HCT116 (cell line): ENCODE measurements at regions not wholly inside any gene's neighbourhood (a gene's known extent, or its start where the extent isn't known, plus 50 kb on each side); places are given as distances from the start of the nearest gene placed in this dataset.

ENCODE experiments used
- ATAC-seq: fragments of 200-7000 bp; cut with Tn5 transposase; 2 replicates; pipeline ENCODE4 v1.9.1; 2020; ENCODE audit warnings: mild to moderate bottlenecking, moderate library complexity
- BruUV-seq: library from RNA; stranded (reverse); fragments of 400-500 nt; replicated peaks from 2 replicates; lab custom pipeline; 2021; lab: Mats Ljungman, UMichigan
- CTCF ChIA-PET: fragments of 300-600 bp; sonication (Branson Sonifier 250); formaldehyde crosslinking; loops from one replicate; lab custom pipeline; 2021; ENCODE audit warnings: antibody characterized with exemption; lab: Charles Lee
- POLR2A ChIA-PET: fragments of 300-600, 350-600 bp; sonication (Branson Sonifier 250); formaldehyde crosslinking; loops from one replicate; lab custom pipeline; 2021; ENCODE audit warnings: antibody characterized with exemption; lab: Charles Lee
- RAD21 ChIA-PET, 2 experiments: fragments of 300-600 bp; sonication (Branson Sonifier 250); formaldehyde crosslinking; loops; one replicate each; lab custom pipeline; 2023; ENCODE audit warnings: low total read pairs in 2 of 2; ENCODE audit not compliant: uncharacterized antibody in 2 of 2, unreplicated experiment in 2 of 2, low non-redundant PET in 1 of 2; lab: Charles Lee
- DNase-seq: peaks from one replicate; pipeline ENCODE4 v3.0.0-alpha.2; 2010; ENCODE audit warnings: low read depth, low spot score
- H2AFZ ChIP-seq: fragments of 200-600 bp; shearing (Covaris generic), sonication (generic); 2 replicates; pipeline ENCODE4 v1.6.1; 2017; ENCODE audit warnings: low read depth, mixed run types, mixed read lengths, antibody characterized with exemption, low read length; ENCODE audit not compliant: poor library complexity, severe bottlenecking
- H3K27ac ChIP-seq: 2 replicates; pipeline ENCODE4 v1.5.1; 2012; ENCODE audit warnings: low read depth, low read length
- H3K27me3 ChIP-seq: fragments of 200-600 bp; sonication (generic); 2 replicates; pipeline ENCODE4 v1.6.1; 2016; ENCODE audit warnings: mixed run types, low read length, mixed read lengths; ENCODE audit not compliant: insufficient read depth
- H3K36me3 ChIP-seq, 2 experiments: fragments of 200-500 bp in 1 of 2; fragments of 200-600 bp in 1 of 2; sonication (Bioruptor generic) in 1 of 2; sonication (generic) in 1 of 2; 2 replicates each; pipeline versions ENCODE4 v1.5.1 to v1.6.1; 2014 to 2016; ENCODE audit warnings: low read length in 2 of 2, inconsistent platforms in 1 of 2, mixed read lengths in 1 of 2, mixed run types in 1 of 2; ENCODE audit not compliant: insufficient read depth in 2 of 2, control insufficient read depth in 1 of 2
- H3K4me1 ChIP-seq, 2 experiments: fragments of 200-600 bp in 1 of 2; sonication (generic) in 1 of 2; 2 replicates each; pipeline versions ENCODE4 v1.5.1 to v1.6.1; 2012 to 2017; ENCODE audit warnings: low read length in 2 of 2, inconsistent platforms in 1 of 2, mild to moderate bottlenecking in 1 of 2, mixed read lengths in 1 of 2, mixed run types in 1 of 2, moderate library complexity in 1 of 2; ENCODE audit not compliant: insufficient read depth in 2 of 2, control insufficient read depth in 1 of 2
- H3K4me2 ChIP-seq: fragments of 200-600 bp; sonication (generic); 2 replicates; pipeline ENCODE4 v1.6.1; 2017; ENCODE audit warnings: mixed run types, low read length, mixed read lengths
- H3K4me3 ChIP-seq, 2 experiments: fragments of 200-600 bp in 1 of 2; sonication (generic) in 1 of 2; replicated peaks in 1 of 2; 2 replicates each; pipeline ENCODE4 v1.5.1; 2011 to 2016; ENCODE audit warnings: low read length in 2 of 2, control low read depth in 1 of 2, low read depth in 1 of 2, mild to moderate bottlenecking in 1 of 2, mixed read lengths in 1 of 2, mixed run types in 1 of 2
- H3K79me2 ChIP-seq: fragments of 200-600 bp; sonication (generic); 2 replicates; pipeline ENCODE4 v1.6.1; 2017; ENCODE audit warnings: mild to moderate bottlenecking, mixed run types, low read length, moderate library complexity, mixed read lengths; ENCODE audit not compliant: insufficient read depth
- H3K9ac ChIP-seq: fragments of 200-600 bp; sonication (generic); 2 replicates; pipeline ENCODE4 v1.6.1; 2016; ENCODE audit warnings: low read length, mixed read lengths
- H3K9me2 ChIP-seq: fragments of 200-600 bp; sonication (generic), shearing (Covaris generic); 2 replicates; pipeline ENCODE4 v1.6.1; 2017; ENCODE audit warnings: mixed run types, mild to moderate bottlenecking, moderate library complexity; ENCODE audit not compliant: insufficient read depth
- H3K9me3 ChIP-seq, 2 experiments: fragments of 200-500 bp in 1 of 2; fragments of 200-600 bp in 1 of 2; sonication (Bioruptor generic) in 1 of 2; sonication (generic) in 1 of 2; 2 replicates each; pipeline ENCODE4 v1.6.1; 2014 to 2017; ENCODE audit warnings: low read length in 2 of 2, mixed read lengths in 2 of 2, inconsistent platforms in 1 of 2, low read depth in 1 of 2, mild to moderate bottlenecking in 1 of 2, mixed run types in 1 of 2, moderate library complexity in 1 of 2; ENCODE audit not compliant: control insufficient read depth in 1 of 2, insufficient read depth in 1 of 2
- H4K20me1 ChIP-seq: fragments of 200-600 bp; sonication (generic), shearing (Covaris generic); 2 replicates; pipeline ENCODE4 v1.6.1; 2017; ENCODE audit warnings: mixed run types, mild to moderate bottlenecking, moderate library complexity; ENCODE audit not compliant: insufficient read depth
- CBX3 ChIP-seq: IDR thresholded peaks from 2 replicates; pipeline ENCODE4 v1.6.1; 2012; ENCODE audit warnings: low read depth
- CEBPB ChIP-seq: IDR thresholded peaks from 2 replicates; pipeline ENCODE4 v1.6.1; 2012; ENCODE audit warnings: low read depth
- CTCF ChIP-seq, 3 experiments: fragments of 200-600 bp in 1 of 3; sonication (generic) in 1 of 3; IDR thresholded peaks in 2 of 3; conservative IDR thresholded peaks in 1 of 3; 2 replicates each; pipeline ENCODE4 v1.5.1; 2012 to 2017; ENCODE audit warnings: low read depth in 2 of 3, low read length in 2 of 3, antibody characterized with exemption in 1 of 3, borderline replicate concordance in 1 of 3, control low read depth in 1 of 3, mild to moderate bottlenecking in 1 of 3, mixed read lengths in 1 of 3, mixed run types in 1 of 3, moderate library complexity in 1 of 3; ENCODE audit not compliant: insufficient read depth in 1 of 3
- MAX ChIP-seq: IDR thresholded peaks from 2 replicates; pipeline ENCODE4 v1.6.1; 2012
- RAD21 ChIP-seq: IDR thresholded peaks from 2 replicates; pipeline ENCODE4 v1.6.1; 2012; ENCODE audit warnings: low read depth, mild to moderate bottlenecking
- SIN3A ChIP-seq: IDR thresholded peaks from 2 replicates; pipeline ENCODE4 v1.6.1; 2012; ENCODE audit warnings: low read depth
- ZFX ChIP-seq: fragments of 450-650 bp; IDR thresholded peaks from 2 replicates; pipeline ENCODE4 v1.6.1; 2017
- intact Hi-C: fragments of 100-400 bp; cut with micrococcal nuclease; formaldehyde crosslinking; loops from 2 replicates; pipeline ENCODE4 v1.10.0; 2022
- TF ChIP-seq, protein P1 (sequence below): IDR thresholded peaks from 2 replicates; pipeline ENCODE4 v1.6.1; 2011; ENCODE audit warnings: mild to moderate bottlenecking, low read length, moderate library complexity; ENCODE audit not compliant: insufficient replicate concordance; ENCODE audit errors: extremely low read depth
- TF ChIP-seq, protein P2 (sequence below): IDR thresholded peaks from 2 replicates; pipeline ENCODE4 v1.6.1; 2012; ENCODE audit warnings: low read depth

- TF ChIP-seq CTCF (IDR thresholded peaks at IDR 0.05 in 2 of 3, conservative IDR thresholded peaks at IDR 0.05 in 1 of 3; ENCODE audit: borderline replicate concordance in 1 of 3, insufficient read depth in 1 of 3, low read depth in 2 of 3, low read length in 2 of 3) = no peak
- no peak for TF ChIP-seq MAX
- TF ChIP-seq CBX3 = no peak
- TF ChIP-seq CEBPB = no peak
- TF ChIP-seq ZFX = no peak
- no peak for TF ChIP-seq SIN3A
- TF ChIP-seq, protein P1, sequence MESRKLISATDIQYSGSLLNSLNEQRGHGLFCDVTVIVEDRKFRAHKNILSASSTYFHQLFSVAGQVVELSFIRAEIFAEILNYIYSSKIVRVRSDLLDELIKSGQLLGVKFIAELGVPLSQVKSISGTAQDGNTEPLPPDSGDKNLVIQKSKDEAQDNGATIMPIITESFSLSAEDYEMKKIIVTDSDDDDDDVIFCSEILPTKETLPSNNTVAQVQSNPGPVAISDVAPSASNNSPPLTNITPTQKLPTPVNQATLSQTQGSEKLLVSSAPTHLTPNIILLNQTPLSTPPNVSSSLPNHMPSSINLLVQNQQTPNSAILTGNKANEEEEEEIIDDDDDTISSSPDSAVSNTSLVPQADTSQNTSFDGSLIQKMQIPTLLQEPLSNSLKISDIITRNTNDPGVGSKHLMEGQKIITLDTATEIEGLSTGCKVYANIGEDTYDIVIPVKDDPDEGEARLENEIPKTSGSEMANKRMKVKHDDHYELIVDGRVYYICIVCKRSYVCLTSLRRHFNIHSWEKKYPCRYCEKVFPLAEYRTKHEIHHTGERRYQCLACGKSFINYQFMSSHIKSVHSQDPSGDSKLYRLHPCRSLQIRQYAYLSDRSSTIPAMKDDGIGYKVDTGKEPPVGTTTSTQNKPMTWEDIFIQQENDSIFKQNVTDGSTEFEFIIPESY = no peak
- TF ChIP-seq, protein P2, sequence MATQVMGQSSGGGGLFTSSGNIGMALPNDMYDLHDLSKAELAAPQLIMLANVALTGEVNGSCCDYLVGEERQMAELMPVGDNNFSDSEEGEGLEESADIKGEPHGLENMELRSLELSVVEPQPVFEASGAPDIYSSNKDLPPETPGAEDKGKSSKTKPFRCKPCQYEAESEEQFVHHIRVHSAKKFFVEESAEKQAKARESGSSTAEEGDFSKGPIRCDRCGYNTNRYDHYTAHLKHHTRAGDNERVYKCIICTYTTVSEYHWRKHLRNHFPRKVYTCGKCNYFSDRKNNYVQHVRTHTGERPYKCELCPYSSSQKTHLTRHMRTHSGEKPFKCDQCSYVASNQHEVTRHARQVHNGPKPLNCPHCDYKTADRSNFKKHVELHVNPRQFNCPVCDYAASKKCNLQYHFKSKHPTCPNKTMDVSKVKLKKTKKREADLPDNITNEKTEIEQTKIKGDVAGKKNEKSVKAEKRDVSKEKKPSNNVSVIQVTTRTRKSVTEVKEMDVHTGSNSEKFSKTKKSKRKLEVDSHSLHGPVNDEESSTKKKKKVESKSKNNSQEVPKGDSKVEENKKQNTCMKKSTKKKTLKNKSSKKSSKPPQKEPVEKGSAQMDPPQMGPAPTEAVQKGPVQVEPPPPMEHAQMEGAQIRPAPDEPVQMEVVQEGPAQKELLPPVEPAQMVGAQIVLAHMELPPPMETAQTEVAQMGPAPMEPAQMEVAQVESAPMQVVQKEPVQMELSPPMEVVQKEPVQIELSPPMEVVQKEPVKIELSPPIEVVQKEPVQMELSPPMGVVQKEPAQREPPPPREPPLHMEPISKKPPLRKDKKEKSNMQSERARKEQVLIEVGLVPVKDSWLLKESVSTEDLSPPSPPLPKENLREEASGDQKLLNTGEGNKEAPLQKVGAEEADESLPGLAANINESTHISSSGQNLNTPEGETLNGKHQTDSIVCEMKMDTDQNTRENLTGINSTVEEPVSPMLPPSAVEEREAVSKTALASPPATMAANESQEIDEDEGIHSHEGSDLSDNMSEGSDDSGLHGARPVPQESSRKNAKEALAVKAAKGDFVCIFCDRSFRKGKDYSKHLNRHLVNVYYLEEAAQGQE = no peak
- TF ChIP-seq RAD21 = no peak
- POLR2A ChIA-PET = no interaction called here
Measured at GRCh38 chr14:84017495-84017894, 1512.4 kb upstream of the FLRT2 start.

More at GRCh38 chr14:84017495-84017894, 1512.4 kb upstream of the FLRT2 start:
- ATAC-seq = no peak
- ChIA-PET CTCF (no interaction called here), RAD21 (no interaction called here)
- H3K4me2 ChIP-seq = no peak overlapping the region
- H2AFZ ChIP-seq = no peak overlapping the region
- no peaks in the 10 kb centered on the region for H3K36me3 ChIP-seq
- H3K9me2 ChIP-seq = no peaks in the 10 kb centered on the region
- no peak for DNase-seq
- H3K27ac ChIP-seq = no peak overlapping the region
- intact Hi-C loops = no loop called here
- no peaks in the 10 kb centered on the region for H3K79me2 ChIP-seq
- no peaks in the 10 kb centered on the region for H4K20me1 ChIP-seq
- H3K4me3 ChIP-seq = no peak overlapping the region
- H3K9ac ChIP-seq = no peak overlapping the region
- H3K27me3 ChIP-seq = no peaks in the 10 kb centered on the region
- no peaks in the 10 kb centered on the region for H3K4me1 ChIP-seq
- H3K9me3 ChIP-seq = peaks cover 10 to 28% of the 10 kb centered on the region in 2 experiments; a peak in 2 of 4 replicates
- BruUV-seq = no TSS peak
